ENCODE measurements at regions not wholly inside any gene's neighbourhood (a gene's known extent, or its start where the extent isn't known, plus 50 kb on each side); places are given as distances from the start of the nearest gene placed in this dataset.
A peak's percentile ranks its signal among the peaks of the same experiment; 100 is the strongest.
"Not testable (repeated sequence)": the region's sequence is repeated elsewhere in the genome, so short reads cannot be mapped to it uniquely, and the experiment has no call there.

- DNase-seq (ENCODE audit: low spot score) = no peak
Observed at GRCh38 chr3:14252321-14253021, 73.9 kb downstream of the LSM3 start.

DNA sequence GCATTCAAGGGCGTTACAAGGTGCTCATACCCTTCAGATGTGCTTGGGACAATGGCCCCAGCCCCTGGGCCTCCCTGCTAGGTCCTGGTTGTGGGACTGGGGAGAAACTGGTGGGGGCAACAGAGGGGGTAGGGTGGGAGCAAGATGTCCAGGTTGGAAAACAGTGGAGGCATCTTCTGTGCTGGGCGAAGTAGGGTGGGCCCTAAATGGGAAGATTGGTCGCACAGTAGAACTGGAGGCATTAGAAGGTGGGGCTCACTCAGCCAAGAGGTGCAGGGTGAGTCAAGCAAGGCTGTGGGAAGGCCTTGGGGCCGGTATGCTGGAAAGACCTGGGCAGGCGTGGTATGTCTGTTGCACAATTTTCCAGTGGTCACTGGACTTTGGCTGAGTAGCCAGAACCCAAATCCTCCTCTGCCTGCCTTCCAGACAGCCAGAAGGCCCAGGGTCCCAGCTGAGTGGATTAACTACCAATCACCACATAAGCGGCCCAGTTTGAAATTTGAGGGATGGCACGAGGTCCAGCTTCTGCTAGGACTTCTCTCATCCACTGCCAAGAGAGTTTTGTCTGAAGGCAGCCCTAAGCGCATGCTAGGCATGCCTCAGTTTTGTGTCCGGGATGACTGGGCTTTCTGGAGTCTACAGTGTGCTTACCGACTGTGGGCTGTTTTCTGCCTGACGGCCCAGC is 74.5 kb downstream of the LSM3 start:
- no peak for DNase-seq (ENCODE audit: low spot score)

DNA sequence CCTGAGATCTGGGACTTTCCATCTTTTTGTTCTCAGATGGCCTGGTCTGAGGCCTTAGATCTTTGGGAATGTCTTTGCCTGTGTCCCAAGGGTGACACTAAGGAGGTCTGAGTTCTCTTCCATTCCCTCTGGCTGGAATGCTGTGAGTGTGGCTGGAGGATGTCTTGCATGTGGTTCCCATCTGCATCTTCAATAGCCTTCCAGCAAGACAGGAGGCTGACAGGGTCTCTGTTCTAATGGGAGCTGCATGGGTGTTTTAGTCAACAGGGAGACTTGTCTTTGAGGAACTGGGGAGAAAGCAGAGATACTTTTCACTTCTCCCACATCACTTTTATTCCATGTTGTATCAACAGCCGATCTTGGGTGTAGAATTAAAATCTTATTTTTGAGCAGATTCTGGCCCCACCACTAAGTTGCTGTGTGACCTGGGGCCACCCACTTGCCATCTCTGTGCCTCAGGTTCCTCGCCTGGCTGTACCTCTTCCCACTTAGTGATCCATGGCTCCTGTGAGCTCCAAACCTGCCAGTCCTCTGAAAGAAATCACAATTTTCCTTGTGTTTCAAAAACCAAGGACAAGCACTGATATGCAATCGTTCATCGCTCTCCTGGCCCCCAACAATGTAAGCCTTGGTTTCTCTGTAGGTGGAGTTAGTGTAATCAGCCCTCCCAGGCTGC is 75.2 kb downstream of the LSM3 start:
- no peak for DNase-seq (ENCODE audit: low spot score)

DNA sequence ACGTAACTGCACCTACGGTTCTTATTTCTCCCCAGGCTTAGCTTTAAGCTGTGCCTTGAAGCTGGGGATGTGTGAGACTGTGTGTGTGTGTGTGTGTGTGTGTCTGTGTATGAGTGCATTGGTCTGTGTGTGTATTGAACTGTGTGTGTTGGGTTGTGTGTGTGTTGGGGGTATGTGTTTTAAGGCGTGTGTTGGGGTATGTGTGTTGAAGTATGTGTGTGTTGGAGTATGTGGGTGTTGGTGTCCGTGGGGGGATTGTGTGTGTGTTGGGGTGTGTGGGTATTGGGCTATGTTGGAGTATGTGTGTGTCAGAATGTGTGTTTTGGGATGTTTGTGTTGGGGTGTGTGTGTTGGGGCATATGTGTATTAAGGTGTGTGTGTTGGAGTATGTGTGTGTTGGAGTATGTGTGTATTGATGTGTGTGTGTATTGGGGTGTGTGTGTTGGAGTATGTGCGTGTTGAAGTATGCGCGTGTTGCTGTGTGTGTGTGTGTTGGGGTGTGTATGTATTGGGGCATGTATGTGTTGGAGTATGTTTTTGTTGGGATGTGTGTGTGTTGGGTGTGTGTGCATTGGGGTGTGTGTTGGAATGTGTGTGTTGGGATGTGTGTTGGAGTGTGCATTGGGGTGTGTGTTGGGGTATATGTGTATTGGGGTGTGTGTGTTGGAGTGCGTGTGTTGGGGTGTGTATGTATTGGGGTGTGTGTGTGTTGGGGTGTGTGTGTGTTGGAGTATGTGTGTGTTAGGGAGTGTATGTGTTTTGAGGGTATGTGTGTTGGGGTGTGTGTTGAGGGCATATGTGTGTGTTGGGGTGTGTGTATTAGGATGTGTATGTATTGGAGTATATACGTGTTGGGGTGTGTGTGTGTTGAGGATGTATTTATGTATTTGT is 76.4 kb downstream of the LSM3 start:
- DNase-seq (ENCODE audit: low spot score) = no peak

DNA sequence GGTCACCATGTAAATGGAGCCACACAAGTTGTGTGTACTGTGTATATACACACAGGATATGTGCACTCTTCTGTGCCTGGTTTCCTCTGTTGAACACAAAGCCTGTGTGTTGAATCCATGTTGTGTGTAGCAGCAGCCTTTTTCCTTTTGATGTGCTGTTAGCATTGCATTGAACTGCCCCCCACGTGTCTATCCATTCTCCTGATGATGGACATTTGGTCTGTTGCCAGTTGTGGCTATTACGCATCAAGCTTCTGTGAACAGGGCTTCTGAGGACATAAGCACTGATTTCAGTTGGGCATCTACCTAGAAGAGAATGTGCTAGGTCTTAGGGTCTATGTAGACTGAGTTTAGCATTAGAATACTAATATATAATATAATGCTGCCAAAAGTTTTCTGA is 77.4 kb downstream of the LSM3 start:
- no peak for DNase-seq (ENCODE audit: low spot score)

DNA sequence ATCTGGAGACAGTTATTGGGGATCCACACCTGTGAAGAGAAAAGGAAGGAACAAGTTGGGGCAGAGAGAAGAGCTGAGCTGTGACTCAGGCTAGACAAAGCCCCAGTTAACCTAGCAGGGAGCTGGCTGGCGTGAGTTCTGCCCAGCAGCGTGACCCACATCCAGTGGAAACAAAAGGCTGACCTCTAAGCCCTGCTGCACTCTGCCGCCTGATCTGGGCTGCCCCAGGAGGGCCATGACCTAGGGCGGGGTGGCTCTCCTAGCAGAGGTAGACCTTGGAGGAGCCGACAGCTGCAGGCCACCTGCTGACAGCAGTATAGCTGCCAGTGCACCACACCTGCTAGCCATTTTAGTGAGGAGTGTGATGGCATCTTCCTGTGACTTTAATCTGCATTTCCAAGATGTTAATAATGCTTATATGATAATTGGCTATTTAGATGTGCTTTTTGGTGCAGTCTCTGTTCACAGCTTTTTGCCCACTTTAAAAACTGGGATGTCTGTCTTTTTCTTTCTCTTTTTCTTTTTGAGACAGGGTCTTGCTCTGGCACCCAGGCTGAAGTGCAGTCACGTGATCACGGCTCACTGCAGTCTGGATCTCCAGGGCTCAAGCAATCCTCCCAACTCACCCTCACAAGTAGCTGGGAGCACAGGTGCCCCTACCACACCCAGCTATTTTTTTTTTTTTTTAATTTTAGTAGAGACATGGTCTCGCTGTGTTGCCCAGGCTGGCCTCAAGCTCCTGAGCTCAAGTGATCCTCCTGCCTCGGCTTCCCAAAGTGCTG is 78.1 kb downstream of the LSM3 start:
- no peak for DNase-seq (ENCODE audit: low spot score)

- no peak for DNase-seq (ENCODE audit: low spot score)
Observed at GRCh38 chr3:14258906-14259904, 80.6 kb downstream of the LSM3 start.

GRCh38 chr3:14260463-14260862 is 81.8 kb downstream of the LSM3 start:
- no peak for DNase-seq (ENCODE audit: low spot score)

GRCh38 chr3:14261229-14261628 is 82.6 kb downstream of the LSM3 start:
- DNase-seq (ENCODE audit: low spot score) = peak; percentile 89

- no peak for DNase-seq (ENCODE audit: low spot score)
Observed at GRCh38 chr3:14262212-14262611, 83.6 kb downstream of the LSM3 start.

- DNase-seq (ENCODE audit: low spot score) = no peak
Observed at GRCh38 chr3:14262867-14263266, 84.2 kb downstream of the LSM3 start.

DNA sequence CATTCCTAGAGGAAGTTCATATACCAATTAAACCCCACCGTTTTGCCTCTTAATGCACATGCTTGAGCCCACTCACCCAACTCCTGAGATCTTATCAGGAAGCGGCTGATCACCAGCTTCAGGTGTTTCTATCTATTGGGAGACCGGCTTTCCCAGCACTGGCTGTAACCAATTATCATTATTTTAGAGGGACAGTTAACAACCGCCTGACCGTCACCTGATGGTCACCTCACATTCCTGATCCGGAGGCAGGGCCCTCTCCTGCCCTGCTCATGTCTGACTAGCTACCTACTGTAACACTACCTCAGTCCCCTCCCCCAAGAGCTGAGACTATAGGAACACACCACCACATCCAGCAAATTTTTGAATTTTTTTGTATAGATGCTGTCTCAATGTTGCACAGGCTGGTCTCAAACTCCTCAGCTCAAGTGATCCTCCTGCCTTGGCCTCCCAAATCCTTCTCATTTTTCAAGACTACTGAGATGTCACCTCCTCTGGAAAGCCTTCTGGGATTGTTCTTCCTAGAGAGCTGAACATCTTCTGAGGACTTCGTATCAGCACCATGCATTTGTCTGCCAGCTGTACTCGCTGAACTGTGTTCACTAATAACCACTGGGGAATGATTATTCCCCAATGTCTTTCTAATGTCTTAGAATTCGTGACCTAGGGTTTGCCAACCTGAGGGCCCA is 84.8 kb downstream of the LSM3 start:
- DNase-seq (ENCODE audit: low spot score) = no peak

DNA sequence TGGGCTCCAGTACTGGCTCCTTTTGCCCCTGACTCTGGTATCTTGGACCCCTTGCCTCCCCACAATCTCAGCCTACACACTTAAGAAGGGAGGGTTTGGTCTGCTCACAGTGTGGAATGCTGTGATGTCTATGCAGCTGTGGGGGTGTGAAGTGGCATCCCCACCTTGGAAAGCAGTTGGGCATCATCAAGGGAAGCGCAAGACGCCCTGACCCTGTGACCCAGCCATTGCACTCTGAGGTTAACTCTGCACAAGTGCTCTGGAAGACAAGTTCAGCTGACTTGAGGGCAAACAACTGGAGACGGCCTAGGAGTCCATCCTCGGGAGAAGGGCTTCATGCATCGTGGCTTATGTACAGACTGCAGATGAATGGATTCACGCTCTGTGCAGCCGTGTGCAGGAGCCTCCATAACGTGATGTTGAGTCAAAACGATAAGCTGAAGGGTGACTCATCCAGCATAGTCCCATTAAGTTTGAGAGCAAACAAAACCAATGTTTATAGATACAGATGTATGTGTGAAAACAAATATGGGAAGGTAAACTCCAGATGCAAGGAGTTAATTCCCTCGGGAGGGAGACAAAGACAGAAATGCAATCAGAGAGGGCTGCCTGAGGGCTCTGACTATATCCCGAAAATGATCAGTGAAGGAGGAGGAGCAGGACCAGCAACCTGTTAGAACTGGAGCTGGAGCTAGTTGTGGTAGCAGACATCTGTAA is 86.8 kb downstream of the LSM3 start:
- DNase-seq (ENCODE audit: low spot score) = no peak

GRCh38 chr3:14266361-14266760 is 87.7 kb downstream of the LSM3 start:
- no peak for DNase-seq (ENCODE audit: low spot score)

GRCh38 chr3:14267976-14268375 is 89.4 kb downstream of the LSM3 start:
- DNase-seq (ENCODE audit: low spot score) = no peak

- no peak for DNase-seq (ENCODE audit: low spot score)
Observed at GRCh38 chr3:14268897-14269296, 90.3 kb downstream of the LSM3 start.

DNA sequence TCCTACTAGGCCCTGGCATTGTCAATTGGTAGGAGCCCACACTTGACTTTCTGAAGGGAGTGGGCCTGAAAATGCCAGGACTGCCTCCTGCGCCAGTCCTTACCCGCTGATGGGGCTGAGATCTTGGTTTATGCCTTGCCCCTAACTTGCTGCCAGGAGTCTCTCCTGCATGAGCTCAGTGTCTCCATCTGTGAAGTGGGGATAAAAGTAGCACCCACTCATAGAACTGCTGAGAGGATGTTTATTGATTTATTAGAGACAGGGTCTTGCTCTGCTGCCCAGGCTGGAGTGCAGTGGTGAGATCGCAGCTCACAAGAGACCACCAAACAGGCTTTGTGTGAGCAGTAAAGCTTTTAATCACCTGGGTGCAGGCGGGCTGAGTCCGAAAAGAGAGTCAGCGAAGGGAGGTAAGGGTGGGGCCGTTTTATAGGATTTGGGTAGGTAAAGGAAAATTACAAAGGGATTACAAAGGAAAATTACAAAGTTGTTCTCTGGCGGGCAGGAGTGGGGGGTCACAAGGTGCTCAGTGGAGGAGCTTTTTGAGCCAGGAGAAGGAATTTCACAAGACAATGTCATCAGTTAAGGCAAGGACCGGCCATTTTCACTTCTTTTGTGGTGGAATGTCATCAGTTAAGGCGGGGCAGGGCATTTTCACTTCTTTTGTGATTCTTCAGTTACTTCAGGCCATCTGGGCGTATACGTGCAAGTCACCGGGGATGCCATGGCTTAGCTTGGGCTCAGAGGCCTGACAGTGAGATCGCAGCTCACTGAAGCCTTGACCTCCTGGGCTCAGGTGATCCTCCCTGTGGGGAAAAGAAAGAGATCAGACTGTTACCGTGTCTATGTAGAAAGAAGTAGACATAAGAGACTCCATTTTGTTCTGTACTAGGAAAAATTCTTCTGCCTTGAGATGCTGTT is 93.7 kb downstream of the LSM3 start:
- DNase-seq (ENCODE audit: low spot score) = not testable (repeated sequence)
